Sigmoid colon (tissue), 6 donors: ENCODE measurements at regions not wholly inside any gene's neighbourhood (a gene's known extent, or its start where the extent isn't known, plus 50 kb on each side); places are given as distances from the start of the nearest gene placed in this dataset.
"Not testable (repeated sequence)": the region's sequence is repeated elsewhere in the genome, so short reads cannot be mapped to it uniquely, and the experiment has no call there.

ENCODE experiments used
- DNase-seq: peaks from one replicate; pipeline ENCODE4 v3.0.0-alpha.2; 2019
- H3K27ac ChIP-seq, 4 donors: fragments of 200-600 bp; sonication (generic); one replicate each; pipeline ENCODE4 v1.5.1; 2016 to 2019; ENCODE audit warnings: mild to moderate bottlenecking in 1 of 4
- H3K27me3 ChIP-seq, 3 donors: fragments of 200-600 bp; sonication (generic); one replicate each; pipeline ENCODE4 v1.5.1; 2019; ENCODE audit warnings: mild to moderate bottlenecking in 1 of 3
- H3K36me3 ChIP-seq, 4 donors: fragments of 200-600 bp; sonication (generic); one replicate each; pipeline ENCODE4 v1.5.1; 2016 to 2019
- H3K4me1 ChIP-seq, 4 donors: fragments of 200-600 bp; sonication (generic); one replicate each; pipeline ENCODE4 v1.5.1; 2017 to 2019
- H3K4me3 ChIP-seq, 4 donors: fragments of 200-600 bp; sonication (generic); one replicate each; pipeline ENCODE4 v1.5.1; 2017 to 2019; ENCODE audit warnings: mild to moderate bottlenecking in 2 of 4, moderate library complexity in 1 of 4
- H3K9me3 ChIP-seq, 4 donors: fragments of 200-600 bp in 3 of 4; sonication (generic) in 3 of 4; one replicate each; pipeline versions ENCODE4 v1.5.1 to v1.6.1; 2013 to 2019
- CTCF ChIP-seq, 4 experiments: fragments of 450-650 bp in 3 of 4; fragments of 200-600 bp in 1 of 4; IDR thresholded peaks; one replicate each; pipeline ENCODE4 v1.5.1; 2016 to 2019; ENCODE audit warnings: antibody characterized with exemption in 4 of 4, mild to moderate bottlenecking in 3 of 4, moderate library complexity in 2 of 4
- EP300 ChIP-seq, 4 donors: sonication (generic); formaldehyde crosslinking; IDR thresholded peaks; one replicate each; pipeline ENCODE4 v1.6.1; 2017; ENCODE audit warnings: antibody characterized with exemption in 4 of 4
- POLR2A ChIP-seq, 2 donors: fragments of 450-650 bp; IDR thresholded peaks; one replicate each; pipeline ENCODE4 v1.6.1; 2016; ENCODE audit warnings: antibody characterized with exemption in 2 of 2, mild to moderate bottlenecking in 2 of 2, moderate library complexity in 2 of 2
- POLR2AphosphoS5 ChIP-seq, 4 donors: sonication (generic); formaldehyde crosslinking; IDR thresholded peaks; one replicate each; pipeline ENCODE4 v1.6.1; 2017; ENCODE audit warnings: antibody characterized with exemption in 4 of 4
- WGBS, 2 donors: extraction: QIAGEN DNeasy Blood & Tissue Kit; methylation state at CpG; one replicate each; pipeline ENCODE4 v1.1.7; 2013; 5-methylcytosine and 5-hydroxymethylcytosine counted together
- intact Hi-C: fragments of 100-400 bp; cut with DNase I; formaldehyde crosslinking; loops from one replicate; pipeline ENCODE4 v1.15.1; 2023
- donor health status: healthy with polysubstance abuse.
- donor health status: healthy.

GRCh38 chr2:208793434-208793833 is 386.8 kb downstream of the PTH2R start:
- no peaks in the 10 kb centered on the region for H3K4me1 ChIP-seq
- H3K4me3 ChIP-seq = no peak overlapping the region
- no peaks in the 10 kb centered on the region for H3K36me3 ChIP-seq
- TF ChIP-seq CTCF (IDR thresholded peaks at IDR 0.05) (no peak), POLR2A (IDR thresholded peaks at IDR 0.05) (no peak), EP300 (IDR thresholded peaks at IDR 0.05) (no peak), POLR2AphosphoS5 (IDR thresholded peaks at IDR 0.05) (no peak)
- DNase-seq = no peak
- H3K27me3 ChIP-seq = no peaks in the 10 kb centered on the region
- H3K9me3 ChIP-seq = no peaks in the 10 kb centered on the region
- H3K27ac ChIP-seq = no peak overlapping the region
- 85 to 92% methylated on average over 3 of the region's 3 CpGs for WGBS, 2 donors
- intact Hi-C loops = no loop called here

- H3K27me3 ChIP-seq = no peaks in the 10 kb centered on the region
- no peak overlapping the region for H3K4me3 ChIP-seq
- H3K4me1 ChIP-seq = no peaks in the 10 kb centered on the region
- no peak overlapping the region for H3K27ac ChIP-seq
- no peak for TF ChIP-seq EP300 (IDR thresholded peaks at IDR 0.05)
- no peak for TF ChIP-seq CTCF (IDR thresholded peaks at IDR 0.05)
- no peak for TF ChIP-seq POLR2AphosphoS5 (IDR thresholded peaks at IDR 0.05)
- TF ChIP-seq POLR2A (IDR thresholded peaks at IDR 0.05) = no peak
- H3K36me3 ChIP-seq = no peaks in the 10 kb centered on the region
- 80 to 86% methylated on average over 4 of the region's 4 CpGs for WGBS, 2 donors
- no peak for DNase-seq
- no peaks in the 10 kb centered on the region for H3K9me3 ChIP-seq
- intact Hi-C loops = no loop called here
Measured at GRCh38 chr2:208794288-208794975, 387.8 kb downstream of the PTH2R start.

- Histone ChIP-seq H3K9me3 (no peaks in the 10 kb centered on the region), H3K27me3 (no peaks in the 10 kb centered on the region), H3K4me3 (no peak overlapping the region), H3K27ac (no peak overlapping the region), H3K4me1 (no peaks in the 10 kb centered on the region), H3K36me3 (no peaks in the 10 kb centered on the region)
- no peak for DNase-seq
- 88 to 92% methylated on average over 1 of the region's 1 CpG for WGBS, 2 donors
- intact Hi-C loops = no loop called here
- no peak for TF ChIP-seq CTCF (IDR thresholded peaks at IDR 0.05)
- TF ChIP-seq POLR2AphosphoS5 (IDR thresholded peaks at IDR 0.05) = no peak
- no peak for TF ChIP-seq POLR2A (IDR thresholded peaks at IDR 0.05)
- no peak for TF ChIP-seq EP300 (IDR thresholded peaks at IDR 0.05)
Measured at GRCh38 chr2:208798698-208799097, 392.1 kb downstream of the PTH2R start.

- Histone ChIP-seq H3K27ac (no peak overlapping the region), H3K4me1 (no peaks in the 10 kb centered on the region), H3K9me3 (no peaks in the 10 kb centered on the region), H3K27me3 (no peaks in the 10 kb centered on the region), H3K4me3 (no peak overlapping the region), H3K36me3 (no peaks in the 10 kb centered on the region)
- TF ChIP-seq POLR2A (IDR thresholded peaks at IDR 0.05) (no peak), EP300 (IDR thresholded peaks at IDR 0.05) (no peak), POLR2AphosphoS5 (IDR thresholded peaks at IDR 0.05) (no peak), CTCF (IDR thresholded peaks at IDR 0.05) (no peak)
- DNase-seq = no peak
- WGBS, 2 donors = 69 to 73% methylated on average over 2 of the region's 2 CpGs
- intact Hi-C loops = no loop called here
Measured at GRCh38 chr2:208799397-208799796, 392.8 kb downstream of the PTH2R start.

- H3K36me3 ChIP-seq, intact Hi-C loops, H3K4me1 ChIP-seq, H3K4me3 ChIP-seq, H3K27ac ChIP-seq, H3K9me3 ChIP-seq, DNase-seq, H3K27me3 ChIP-seq: not testable (repeated sequence)
- 73 to 85% methylated on average over 12 of the region's 12 CpGs for WGBS, 2 donors
Measured at GRCh38 chr2:208800887-208801286, 394.3 kb downstream of the PTH2R start.
